Endothelial cell of umbilical vein (primary cell): ENCODE measurements at regions not wholly inside any gene's neighbourhood (a gene's known extent, or its start where the extent isn't known, plus 50 kb on each side); places are given as distances from the start of the nearest gene placed in this dataset.

Experiments
- BruUV-seq: library from RNA; stranded (reverse); fragments of 400-500 nt; replicated peaks from 2 replicates; lab custom pipeline; 2021; lab: Mats Ljungman, UMichigan
- CTCF ChIA-PET: fragments of 300-600, 350-600 bp; sonication (Branson Sonifier 250); formaldehyde crosslinking; loops from one replicate; lab custom pipeline; 2021; ENCODE audit warnings: antibody characterized with exemption, inconsistent platforms; lab: Charles Lee
- POLR2A ChIA-PET: fragments of 300-600, 350-600 bp; sonication (Branson Sonifier 250); formaldehyde crosslinking; loops from one replicate; lab custom pipeline; 2021; ENCODE audit warnings: antibody characterized with exemption, inconsistent platforms; lab: Charles Lee
- DNase-seq: peaks from one replicate; pipeline ENCODE4 v3.0.0-alpha.2; 2011; ENCODE audit warnings: low read depth, low spot score
- FAIRE-seq: peaks from 2 replicates; lab custom pipeline; 2011; peaks lifted over from hg19 to GRCh38; lab: Jason Lieb, UNC
- H2AFZ ChIP-seq: 2 replicates; pipeline ENCODE4 v1.6.0; 2012; ENCODE audit warnings: low read depth, low read length, control low read depth, inconsistent platforms
- H3K27ac ChIP-seq: 2 replicates; pipeline ENCODE4 v1.5.1; 2011; ENCODE audit warnings: low read depth, mild to moderate bottlenecking, control low read depth, low read length, moderate library complexity; ENCODE audit not compliant: insufficient read depth
- H3K27me3 ChIP-seq, 2 experiments: 2 replicates each; pipeline versions ENCODE4 v1.6.0 to v1.6.1; 2011; ENCODE audit warnings: low read length in 2 of 2, mixed read lengths in 1 of 2; ENCODE audit not compliant: control insufficient read depth in 2 of 2, insufficient read depth in 2 of 2
- H3K36me3 ChIP-seq, 2 experiments: 2 replicates in 1 of 2; 3 replicates in 1 of 2; pipeline ENCODE4 v1.5.1; 2011; ENCODE audit warnings: low read length in 2 of 2, mild to moderate bottlenecking in 1 of 2, moderate library complexity in 1 of 2; ENCODE audit not compliant: control insufficient read depth in 2 of 2, insufficient read depth in 2 of 2; ENCODE audit errors: extremely low read depth in 1 of 2
- H3K4me1 ChIP-seq: 3 replicates; pipeline ENCODE4 v1.5.1; 2011; ENCODE audit warnings: mild to moderate bottlenecking, low read length; ENCODE audit not compliant: control insufficient read depth, insufficient read depth; ENCODE audit errors: extremely low read depth
- H3K4me2 ChIP-seq: 2 replicates; pipeline ENCODE4 v1.6.1; 2011; ENCODE audit warnings: low read length, control low read depth, mixed read lengths; ENCODE audit not compliant: insufficient read depth
- H3K4me3 ChIP-seq, 3 experiments: fragments of 200-600 bp in 1 of 3; sonication (generic), shearing (Covaris generic) in 1 of 3; replicated peaks in 1 of 3; 2 replicates each; pipeline ENCODE4 v1.5.1; 2011 to 2016; ENCODE audit warnings: control low read depth in 3 of 3, low read length in 3 of 3, mild to moderate bottlenecking in 2 of 3, inconsistent platforms in 1 of 3, low read depth in 1 of 3, moderate library complexity in 1 of 3; ENCODE audit not compliant: insufficient read depth in 1 of 3
- H3K79me2 ChIP-seq: 2 replicates; pipeline ENCODE4 v1.6.0; 2012; ENCODE audit warnings: low read length, inconsistent platforms; ENCODE audit not compliant: control insufficient read depth, insufficient read depth
- H3K9ac ChIP-seq: replicated peaks from 2 replicates; pipeline ENCODE3; 2011; ENCODE audit warnings: low read length, control low read depth; ENCODE audit not compliant: insufficient read depth; ENCODE audit errors: extremely low read depth
- H3K9me1 ChIP-seq: replicated peaks from 3 replicates; pipeline ENCODE4 v1.6.0; 2011; ENCODE audit warnings: mild to moderate bottlenecking, low read length; ENCODE audit not compliant: control insufficient read depth, insufficient read depth; ENCODE audit errors: extremely low read depth
- H3K9me3 ChIP-seq: replicated peaks from 2 replicates; pipeline ENCODE4 v1.5.1; 2012; ENCODE audit warnings: low read length, inconsistent platforms; ENCODE audit not compliant: control insufficient read depth, insufficient read depth
- H4K20me1 ChIP-seq: replicated peaks from 2 replicates; pipeline ENCODE3; 2011; ENCODE audit warnings: mild to moderate bottlenecking, low read length; ENCODE audit not compliant: control insufficient read depth, insufficient read depth; ENCODE audit errors: extremely low read depth
- EZH2 ChIP-seq: IDR thresholded peaks from 2 replicates; pipeline ENCODE4 v1.6.1; 2012; ENCODE audit warnings: borderline replicate concordance, low read depth, mild to moderate bottlenecking, moderate library complexity, low read length, inconsistent platforms; ENCODE audit not compliant: severe bottlenecking
- FOS ChIP-seq: IDR thresholded peaks from 2 replicates; pipeline ENCODE4 v1.6.1; 2011; ENCODE audit warnings: mild to moderate bottlenecking, low read length, moderate library complexity, borderline replicate concordance; ENCODE audit not compliant: insufficient read depth
- GATA2 ChIP-seq: IDR thresholded peaks from 2 replicates; pipeline ENCODE4 v1.7.0; 2011; ENCODE audit warnings: low read depth, mild to moderate bottlenecking, moderate library complexity, mixed read lengths, low read length; ENCODE audit not compliant: insufficient read length, insufficient read depth
- JUN ChIP-seq: IDR thresholded peaks from 2 replicates; pipeline ENCODE4 v1.6.1; 2011; ENCODE audit warnings: borderline replicate concordance, low read depth; ENCODE audit not compliant: insufficient read length, insufficient read depth
- MYC ChIP-seq: IDR thresholded peaks from one replicate; pipeline ENCODE4 v1.6.1; 2011; ENCODE audit warnings: mild to moderate bottlenecking, low read depth, low read length
- POLR2A ChIP-seq: IDR thresholded peaks from 2 replicates; pipeline ENCODE4 v1.6.1; 2012; ENCODE audit warnings: low read depth, mild to moderate bottlenecking, control low read depth, low read length
- POLR2AphosphoS5 ChIP-seq: IDR thresholded peaks from 2 replicates; pipeline ENCODE4 v1.6.1; 2012; ENCODE audit warnings: low read depth, mild to moderate bottlenecking, control low read depth, low read length, moderate library complexity; ENCODE audit not compliant: insufficient read depth
- dilution Hi-C: fragments of 300-500 bp; cut with MboI; formaldehyde crosslinking; loops from one replicate; pipeline ENCODE4 v1.15.0; 2019; ENCODE audit warnings: low sequenced_read_pairs; ENCODE audit not compliant: extremely low pct_ligation_motif_present
- intact Hi-C: fragments of 100-400 bp; cut with micrococcal nuclease; formaldehyde crosslinking; loops from one replicate; pipeline ENCODE4 v1.10.0; 2022
- TF ChIP-seq, protein P1 (sequence below), 2 donors: IDR thresholded peaks; 1 replicate in 1 of 2; 2 replicates in 1 of 2; pipeline ENCODE4 v1.5.1; 2011; ENCODE audit warnings: low read length in 2 of 2, mild to moderate bottlenecking in 2 of 2, moderate library complexity in 2 of 2, control low read depth in 1 of 2, inconsistent platforms in 1 of 2, low read depth in 1 of 2; ENCODE audit not compliant: insufficient read depth in 1 of 2; ENCODE audit errors: extremely low read depth in 1 of 2
- TF ChIP-seq, protein P2 (sequence below): IDR thresholded peaks from 2 replicates; pipeline ENCODE4 v1.6.1; 2011; ENCODE audit not compliant: insufficient read depth, insufficient read length

DNA sequence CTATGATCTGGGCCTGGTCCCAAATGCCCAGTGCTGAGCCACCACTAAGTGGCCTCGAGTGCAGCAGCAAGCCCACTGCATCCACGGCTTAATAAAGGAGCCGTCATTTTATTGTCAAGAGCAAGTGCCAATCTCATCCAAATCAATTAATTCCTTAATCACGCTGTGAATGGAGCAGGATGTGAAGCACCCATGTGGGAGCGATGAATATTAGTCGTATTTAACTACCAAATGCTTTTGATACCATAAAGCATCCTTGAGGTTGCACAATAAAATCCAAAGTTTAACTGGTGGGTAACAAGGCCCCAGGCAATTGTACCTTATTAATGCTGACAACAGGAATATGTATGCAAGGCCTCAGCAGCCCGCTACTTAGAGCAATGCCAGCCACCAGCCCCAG lies 226.0 kb upstream of the C16orf82 start:
- Histone ChIP-seq H3K4me1 (no peaks in the 10 kb centered on the region), H3K79me2 (no peaks in the 10 kb centered on the region), H3K4me3 (no peak overlapping the region), H3K27me3 (no peaks in the 10 kb centered on the region), H4K20me1 (no peaks in the 10 kb centered on the region), H3K36me3 (no peaks in the 10 kb centered on the region), H3K9me1 (no peaks in the 10 kb centered on the region), H3K9ac (no peak overlapping the region), H3K4me2 (no peak overlapping the region), H3K27ac (no peak overlapping the region), H3K9me3 (peaks cover 2% of the 10 kb centered on the region), H2AFZ (no peak overlapping the region)
- DNase-seq (no peak), FAIRE-seq (no peak)
- dilution Hi-C loops (no loop called here), intact Hi-C loops (no loop called here)
- BruUV-seq: no TSS peak
- CTCF ChIA-PET: no interaction called here
- TF ChIP-seq, protein P1, sequence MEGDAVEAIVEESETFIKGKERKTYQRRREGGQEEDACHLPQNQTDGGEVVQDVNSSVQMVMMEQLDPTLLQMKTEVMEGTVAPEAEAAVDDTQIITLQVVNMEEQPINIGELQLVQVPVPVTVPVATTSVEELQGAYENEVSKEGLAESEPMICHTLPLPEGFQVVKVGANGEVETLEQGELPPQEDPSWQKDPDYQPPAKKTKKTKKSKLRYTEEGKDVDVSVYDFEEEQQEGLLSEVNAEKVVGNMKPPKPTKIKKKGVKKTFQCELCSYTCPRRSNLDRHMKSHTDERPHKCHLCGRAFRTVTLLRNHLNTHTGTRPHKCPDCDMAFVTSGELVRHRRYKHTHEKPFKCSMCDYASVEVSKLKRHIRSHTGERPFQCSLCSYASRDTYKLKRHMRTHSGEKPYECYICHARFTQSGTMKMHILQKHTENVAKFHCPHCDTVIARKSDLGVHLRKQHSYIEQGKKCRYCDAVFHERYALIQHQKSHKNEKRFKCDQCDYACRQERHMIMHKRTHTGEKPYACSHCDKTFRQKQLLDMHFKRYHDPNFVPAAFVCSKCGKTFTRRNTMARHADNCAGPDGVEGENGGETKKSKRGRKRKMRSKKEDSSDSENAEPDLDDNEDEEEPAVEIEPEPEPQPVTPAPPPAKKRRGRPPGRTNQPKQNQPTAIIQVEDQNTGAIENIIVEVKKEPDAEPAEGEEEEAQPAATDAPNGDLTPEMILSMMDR (IDR thresholded peaks at IDR 0.05; ENCODE audit: extremely low read depth in 1 of 2, insufficient read depth in 1 of 2, low read depth in 1 of 2, low read length in 2 of 2): no peak
- no peak for TF ChIP-seq MYC
- TF ChIP-seq EZH2: no peak
- no peak for TF ChIP-seq POLR2A
- no peak for TF ChIP-seq FOS
- TF ChIP-seq JUN: no peak
- TF ChIP-seq GATA2: no peak
- POLR2A ChIA-PET: no interaction called here

DNA sequence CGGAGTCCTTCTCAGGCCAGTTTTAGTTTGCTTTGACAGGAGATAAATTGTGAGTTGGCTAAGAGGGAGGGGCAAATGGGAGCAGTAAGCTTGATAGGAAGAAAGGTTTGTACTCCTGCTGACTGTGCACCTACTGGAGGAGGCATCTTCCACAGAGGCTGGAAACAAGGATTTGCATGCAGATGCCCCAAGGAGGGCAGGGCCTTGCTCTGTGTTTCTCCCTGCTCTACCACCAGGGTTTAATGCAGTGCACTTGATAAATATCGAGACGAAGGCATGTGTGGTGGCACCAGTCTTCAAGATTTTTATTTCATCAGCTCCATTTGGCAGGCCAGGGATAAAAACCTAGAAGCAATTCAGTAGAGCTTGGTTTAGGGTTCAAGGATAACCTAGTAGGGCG lies 210.5 kb upstream of the C16orf82 start:
- Histone ChIP-seq H3K4me1 (no peaks in the 10 kb centered on the region), H3K27ac (no peak overlapping the region), H3K9me1 (no peaks in the 10 kb centered on the region), H3K79me2 (no peaks in the 10 kb centered on the region), H2AFZ (no peak overlapping the region), H3K36me3 (no peaks in the 10 kb centered on the region), H3K27me3 (no peaks in the 10 kb centered on the region), H3K4me3 (no peak overlapping the region), H3K4me2 (no peak overlapping the region), H3K9ac (no peak overlapping the region), H4K20me1 (no peaks in the 10 kb centered on the region), H3K9me3 (peaks cover 4% of the 10 kb centered on the region)
- DNase-seq (no peak), FAIRE-seq (no peak)
- ChIA-PET CTCF (no interaction called here), POLR2A (no interaction called here)
- intact Hi-C loops: no loop called here
- dilution Hi-C loops: no loop called here
- TF ChIP-seq MYC (no peak), POLR2AphosphoS5 (no peak), FOS (no peak), EZH2 (no peak), POLR2A (no peak), JUN (no peak), GATA2 (no peak)
- TF ChIP-seq, protein P2, sequence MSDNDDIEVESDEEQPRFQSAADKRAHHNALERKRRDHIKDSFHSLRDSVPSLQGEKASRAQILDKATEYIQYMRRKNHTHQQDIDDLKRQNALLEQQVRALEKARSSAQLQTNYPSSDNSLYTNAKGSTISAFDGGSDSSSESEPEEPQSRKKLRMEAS: no peak
- TF ChIP-seq, protein P1 (IDR thresholded peaks at IDR 0.05; ENCODE audit: extremely low read depth in 1 of 2, insufficient read depth in 1 of 2, low read depth in 1 of 2, low read length in 2 of 2): no peak
- BruUV-seq: no TSS peak
